Stomach (tissue), 8 donors: ENCODE measurements at regions not wholly inside any gene's neighbourhood (a gene's known extent, or its start where the extent isn't known, plus 50 kb on each side); places are given as distances from the start of the nearest gene placed in this dataset.
"Not testable (repeated sequence)": the region's sequence is repeated elsewhere in the genome, so short reads cannot be mapped to it uniquely, and the experiment has no call there.

Experiments used
- DNase-seq, 2 donors: peaks; one replicate each; pipeline versions ENCODE4 v3.0.0 to v3.0.0-alpha.2; 2013 to 2019
- H3K27ac ChIP-seq, 5 donors: fragments of 200-600 bp in 4 of 5; sonication (generic) in 4 of 5; one replicate each; pipeline ENCODE4 v1.5.1; 2013 to 2019; ENCODE audit warnings: mild to moderate bottlenecking in 1 of 5, moderate library complexity in 1 of 5
- H3K27me3 ChIP-seq, 3 donors: fragments of 200-600 bp; sonication (generic); one replicate each; pipeline ENCODE4 v1.5.1; 2017 to 2019; ENCODE audit warnings: mixed run types in 1 of 3
- H3K36me3 ChIP-seq, 4 donors: fragments of 200-600 bp; sonication (generic); 1 replicate in 3 of 4; 2 replicates in 1 of 4; pipeline ENCODE4 v1.5.1; 2016 to 2019
- H3K4me1 ChIP-seq, 4 donors: fragments of 200-600 bp; sonication (generic); one replicate each; pipeline ENCODE4 v1.5.1; 2016 to 2019
- H3K4me3 ChIP-seq, 4 donors: fragments of 200-600 bp; sonication (generic) in 3 of 4; one replicate each; pipeline ENCODE4 v1.5.1; 2016 to 2019; ENCODE audit warnings: mild to moderate bottlenecking in 1 of 4
- H3K9me3 ChIP-seq, 4 donors: fragments of 200-600 bp; sonication (generic); one replicate each; pipeline ENCODE4 v1.5.1; 2016 to 2019
- EP300 ChIP-seq: sonication (generic); formaldehyde crosslinking; IDR thresholded peaks from one replicate; pipeline ENCODE4 v1.6.1; 2017; ENCODE audit warnings: antibody characterized with exemption
- POLR2A ChIP-seq, 4 donors: fragments of 450-650 bp; IDR thresholded peaks; one replicate each; pipeline ENCODE4 v1.6.1; 2016; ENCODE audit warnings: antibody characterized with exemption in 4 of 4, control low read depth in 2 of 4, mild to moderate bottlenecking in 1 of 4, moderate library complexity in 1 of 4
- POLR2AphosphoS5 ChIP-seq, 3 donors: sonication (generic); formaldehyde crosslinking; IDR thresholded peaks; one replicate each; pipeline ENCODE4 v1.6.1; 2016; ENCODE audit warnings: antibody characterized with exemption in 3 of 3
- WGBS, 5 donors: extraction: QIAGEN DNeasy Blood & Tissue Kit in 3 of 5; methylation state at CpG; one replicate each; pipeline versions ENCODE4 v1.1.5 to v1.1.7; 2013 to 2018; 5-methylcytosine and 5-hydroxymethylcytosine counted together
- intact Hi-C: fragments of 100-400 bp; cut with DNase I; formaldehyde crosslinking; loops from one replicate; pipeline ENCODE4 v1.15.1; 2023; ENCODE audit warnings: low total_unique reads
- TF ChIP-seq, protein P1 (sequence below), 7 experiments: fragments of 450-650 bp in 4 of 7; fragments of 200-600 bp in 3 of 7; sonication (generic) in 3 of 7; IDR thresholded peaks; one replicate each; pipeline ENCODE4 v1.5.1; 2016 to 2019; ENCODE audit warnings: antibody characterized with exemption in 7 of 7, control low read depth in 2 of 7, mild to moderate bottlenecking in 1 of 7
- donor health status: healthy with polysubstance abuse.
- donor health status: Bipolar disorder and iron deficiency.
- donor health status: healthy.

DNA sequence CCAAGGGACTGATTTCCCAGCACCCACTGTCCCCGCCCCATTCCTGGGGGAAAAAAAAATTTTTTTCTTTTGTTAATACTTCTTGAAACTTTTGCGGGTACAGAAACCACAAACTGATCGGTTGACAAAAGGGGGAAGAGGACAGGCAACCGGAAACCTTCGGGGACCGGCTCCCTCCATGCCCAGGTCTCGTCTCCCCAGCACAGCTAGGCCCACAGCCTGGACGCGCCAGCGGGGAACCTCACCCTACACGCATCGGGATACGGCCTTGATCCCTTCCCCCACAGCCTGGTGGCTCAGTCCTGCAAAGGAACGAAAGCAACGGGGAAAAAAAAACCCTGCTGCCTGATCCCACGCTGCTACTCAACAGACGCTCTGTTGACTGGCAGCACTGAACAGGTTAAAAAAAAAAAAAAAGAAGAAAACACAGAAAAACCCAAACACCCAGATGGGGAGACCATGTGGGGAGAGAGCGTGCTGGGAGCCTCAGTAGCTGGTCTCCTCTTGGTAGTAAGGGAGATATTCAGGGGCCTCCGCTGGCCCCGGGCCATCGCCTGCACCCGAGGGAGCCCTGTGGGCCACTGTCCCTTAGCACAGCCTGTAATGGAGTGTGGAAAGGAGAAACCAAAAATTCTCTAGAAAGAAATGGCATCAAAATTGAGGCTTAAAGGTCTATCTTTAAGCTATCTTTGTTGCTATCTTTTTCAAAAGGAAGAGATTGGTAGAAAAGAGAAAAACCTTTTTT lies 185.7 kb downstream of the POTEC start:
- DNase-seq, H3K27ac ChIP-seq, H3K4me3 ChIP-seq, intact Hi-C loops, H3K27me3 ChIP-seq, H3K4me1 ChIP-seq, H3K36me3 ChIP-seq, H3K9me3 ChIP-seq: not testable (repeated sequence)
- 91 to 93% (median 92%) methylated on average over 22 of the region's 22 CpGs for WGBS, 5 donors

DNA sequence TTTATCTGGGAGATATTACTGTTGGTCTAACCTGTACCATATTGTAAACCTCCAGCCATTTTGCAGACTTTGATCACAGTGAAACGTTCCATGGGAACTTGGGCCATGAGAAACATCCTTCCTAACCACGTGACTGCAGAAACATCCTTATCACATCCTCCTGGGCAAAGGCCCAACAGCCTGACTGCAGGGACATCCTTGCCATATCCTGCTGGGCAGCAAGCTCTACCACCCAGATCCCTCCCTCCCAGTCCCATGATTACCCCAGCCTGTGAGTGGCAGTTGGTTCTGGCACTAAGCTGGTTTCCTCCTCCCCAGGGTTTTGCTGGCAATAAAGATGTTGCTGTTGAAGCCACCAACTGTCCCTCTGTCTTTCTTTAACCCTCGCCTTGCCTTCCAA lies 201.2 kb downstream of the POTEC start:
- H3K27me3 ChIP-seq, DNase-seq, H3K4me3 ChIP-seq, H3K4me1 ChIP-seq, H3K27ac ChIP-seq, intact Hi-C loops, H3K9me3 ChIP-seq, H3K36me3 ChIP-seq: not testable (repeated sequence)
- WGBS, 5 donors: 40 to 59% (median 45%) methylated on average over 3 of the region's 3 CpGs

DNA sequence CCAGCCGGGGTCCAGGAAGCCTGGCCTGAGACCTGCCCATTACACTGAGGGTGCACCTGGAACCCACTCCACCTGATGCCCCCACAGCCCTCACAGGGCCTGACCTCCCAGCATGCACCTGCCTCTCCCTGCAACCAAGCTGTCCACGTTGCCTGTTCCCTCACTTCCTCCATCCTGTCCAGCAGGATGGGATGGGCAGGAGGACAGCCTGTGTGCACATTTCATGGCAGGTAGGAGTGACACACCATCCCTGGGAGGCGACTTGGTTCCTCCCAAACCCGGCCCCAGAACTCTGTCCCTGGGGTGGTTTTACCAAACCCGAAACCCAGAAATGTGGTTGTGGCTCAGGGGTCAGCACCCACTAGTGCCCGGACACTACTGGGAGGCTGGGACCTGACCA lies 203.8 kb upstream of the ZNF519 start:
- H3K27me3 ChIP-seq, DNase-seq, H3K9me3 ChIP-seq, H3K27ac ChIP-seq, H3K4me1 ChIP-seq, H3K4me3 ChIP-seq, intact Hi-C loops, H3K36me3 ChIP-seq: not testable (repeated sequence)
- 71 to 91% (median 80%) methylated on average over 5 to 6 of the region's 6 CpGs; no CpG with 5 or more reads in 1 of the 5 donors for WGBS, 5 donors

DNA sequence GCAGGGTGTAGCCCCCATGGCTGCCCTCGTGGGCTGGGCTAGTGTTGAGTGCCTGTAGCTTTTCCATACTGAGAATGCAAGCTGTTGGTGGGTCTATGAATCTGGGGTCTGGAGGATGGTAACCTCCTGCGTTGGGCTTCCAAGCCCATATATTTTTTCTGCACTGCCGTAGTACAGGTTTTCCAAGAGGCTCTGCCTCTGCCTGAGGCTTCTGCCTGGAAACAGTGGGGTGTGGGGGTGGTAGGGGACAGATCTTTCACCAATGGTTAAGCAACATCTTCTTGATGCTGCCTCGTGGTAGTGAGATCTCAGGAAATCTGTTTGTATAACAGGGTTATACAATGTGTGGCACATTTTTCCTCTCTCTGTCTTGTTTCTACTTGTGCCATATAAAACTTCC lies 189.0 kb upstream of the ZNF519 start:
- H3K4me3 ChIP-seq, DNase-seq, H3K27me3 ChIP-seq, intact Hi-C loops, H3K36me3 ChIP-seq, H3K9me3 ChIP-seq, H3K4me1 ChIP-seq, H3K27ac ChIP-seq: not testable (repeated sequence)
- WGBS, 5 donors: 68 to 80% (median 73%) methylated on average over 4 of the region's 4 CpGs

DNA sequence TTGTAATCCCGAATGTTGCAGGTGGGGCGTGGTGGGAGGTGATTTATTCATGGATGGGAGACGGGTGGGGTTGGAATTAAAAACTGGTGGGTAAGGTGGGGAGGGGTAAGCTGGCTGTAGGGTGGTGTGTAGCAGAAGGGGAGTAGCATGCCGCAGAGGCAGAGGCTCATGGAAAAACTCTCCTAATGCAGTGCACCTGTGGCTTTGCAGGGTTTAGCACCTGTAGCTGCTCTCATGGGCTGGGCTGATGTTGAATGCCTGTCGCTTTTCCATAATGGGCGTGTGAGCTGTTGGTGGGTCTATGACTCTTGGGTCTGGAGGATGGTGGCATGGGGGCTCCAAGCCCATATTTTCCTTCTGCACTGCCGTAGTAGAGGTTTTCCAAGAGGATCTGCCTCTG lies 169.0 kb upstream of the ZNF519 start:
- intact Hi-C loops, H3K9me3 ChIP-seq: not testable (repeated sequence)
- 89 to 95% (median 93%) methylated on average over 5 to 7 of the region's 7 CpGs for WGBS, 5 donors

DNA sequence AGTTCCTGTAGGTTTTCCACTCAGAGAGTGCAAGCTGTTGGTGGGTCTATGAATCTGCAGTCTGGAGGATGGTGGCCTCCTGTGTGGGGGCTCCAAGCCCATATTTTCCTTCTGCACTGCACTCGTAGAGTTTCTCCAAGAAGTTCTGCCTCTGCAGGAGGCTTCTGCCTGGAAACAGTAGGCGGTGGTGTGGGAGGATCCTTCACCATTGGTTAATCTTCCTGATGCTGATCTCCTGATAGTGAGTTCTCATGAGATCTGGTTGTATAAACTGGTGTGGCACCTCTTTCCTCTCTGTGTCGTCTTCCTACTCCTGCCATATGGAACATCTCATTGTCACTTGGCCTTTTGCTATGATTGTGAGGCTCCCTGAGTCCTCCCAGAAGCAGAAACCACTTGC lies 162.8 kb upstream of the ZNF519 start:
- H3K4me3 ChIP-seq, H3K36me3 ChIP-seq, intact Hi-C loops, H3K9me3 ChIP-seq, H3K27me3 ChIP-seq, DNase-seq, H3K27ac ChIP-seq, H3K4me1 ChIP-seq: not testable (repeated sequence)
- 64 to 89% (median 74%) methylated on average over 3 of the region's 3 CpGs for WGBS, 5 donors

More for the DNA sequence above, 169.0 kb upstream of the ZNF519 start:
- not testable (repeated sequence) for H3K27ac ChIP-seq, H3K36me3 ChIP-seq, H3K27me3 ChIP-seq, H3K4me1 ChIP-seq, H3K4me3 ChIP-seq, DNase-seq

DNA sequence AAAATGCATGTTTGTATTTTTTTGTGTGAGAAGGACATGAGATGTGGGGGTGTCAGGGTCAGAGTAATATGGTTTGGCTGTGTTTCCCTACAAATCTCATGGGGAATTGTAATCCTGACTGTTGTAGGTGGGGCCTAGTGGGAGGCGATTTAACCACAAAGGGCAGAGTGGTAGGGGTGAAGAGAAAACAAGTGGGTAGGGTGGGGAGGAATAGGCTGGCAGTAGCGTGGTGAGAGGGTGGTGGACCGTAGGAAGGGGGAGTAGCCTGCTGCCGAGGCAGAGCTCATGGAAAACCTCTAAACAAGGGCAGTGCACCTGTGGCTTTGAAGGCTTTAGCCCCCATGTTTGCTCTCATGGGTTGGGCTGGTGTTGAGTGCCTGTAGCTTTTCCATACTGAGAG lies 152.8 kb upstream of the ZNF519 start:
- no peaks in the 10 kb centered on the region for H3K27me3 ChIP-seq
- H3K4me1 ChIP-seq: no peaks in the 10 kb centered on the region
- H3K4me3 ChIP-seq: no peak overlapping the region
- 70 to 80% (median 75%) methylated on average over 4 of the region's 4 CpGs for WGBS, 5 donors
- H3K27ac ChIP-seq: no peak overlapping the region
- no peaks in the 10 kb centered on the region for H3K9me3 ChIP-seq
- no peak for TF ChIP-seq POLR2AphosphoS5 (IDR thresholded peaks at IDR 0.05)
- no peak for TF ChIP-seq POLR2A (IDR thresholded peaks at IDR 0.05)
- TF ChIP-seq, protein P1, sequence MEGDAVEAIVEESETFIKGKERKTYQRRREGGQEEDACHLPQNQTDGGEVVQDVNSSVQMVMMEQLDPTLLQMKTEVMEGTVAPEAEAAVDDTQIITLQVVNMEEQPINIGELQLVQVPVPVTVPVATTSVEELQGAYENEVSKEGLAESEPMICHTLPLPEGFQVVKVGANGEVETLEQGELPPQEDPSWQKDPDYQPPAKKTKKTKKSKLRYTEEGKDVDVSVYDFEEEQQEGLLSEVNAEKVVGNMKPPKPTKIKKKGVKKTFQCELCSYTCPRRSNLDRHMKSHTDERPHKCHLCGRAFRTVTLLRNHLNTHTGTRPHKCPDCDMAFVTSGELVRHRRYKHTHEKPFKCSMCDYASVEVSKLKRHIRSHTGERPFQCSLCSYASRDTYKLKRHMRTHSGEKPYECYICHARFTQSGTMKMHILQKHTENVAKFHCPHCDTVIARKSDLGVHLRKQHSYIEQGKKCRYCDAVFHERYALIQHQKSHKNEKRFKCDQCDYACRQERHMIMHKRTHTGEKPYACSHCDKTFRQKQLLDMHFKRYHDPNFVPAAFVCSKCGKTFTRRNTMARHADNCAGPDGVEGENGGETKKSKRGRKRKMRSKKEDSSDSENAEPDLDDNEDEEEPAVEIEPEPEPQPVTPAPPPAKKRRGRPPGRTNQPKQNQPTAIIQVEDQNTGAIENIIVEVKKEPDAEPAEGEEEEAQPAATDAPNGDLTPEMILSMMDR (IDR thresholded peaks at IDR 0.05): no peak
- no peak for TF ChIP-seq EP300
- DNase-seq: no peak
- intact Hi-C loops: no loop called here
- H3K36me3 ChIP-seq: no peaks in the 10 kb centered on the region

DNA sequence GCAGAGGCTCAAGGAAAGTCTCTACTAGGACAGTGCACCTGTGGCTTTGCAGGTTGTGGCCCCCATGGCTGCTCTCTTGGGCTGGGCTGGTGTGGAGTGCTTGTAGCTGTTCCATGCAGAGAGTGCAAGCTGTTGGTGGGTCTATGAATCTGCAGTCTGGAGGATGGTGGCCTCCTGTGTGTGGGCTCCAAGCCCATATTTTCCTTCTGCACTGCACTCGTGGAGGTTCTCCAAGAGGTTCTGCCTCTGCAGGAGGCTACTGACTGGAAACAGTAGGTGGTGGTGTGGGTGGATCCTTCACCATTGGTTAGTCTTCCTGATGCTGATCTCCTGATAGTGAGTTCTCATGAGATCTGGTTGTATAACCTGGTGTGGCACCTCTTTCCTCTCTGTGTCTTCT lies 143.2 kb upstream of the ZNF519 start:
- H3K4me1 ChIP-seq, H3K9me3 ChIP-seq, intact Hi-C loops, H3K4me3 ChIP-seq, DNase-seq, H3K36me3 ChIP-seq, H3K27me3 ChIP-seq, H3K27ac ChIP-seq: not testable (repeated sequence)
- WGBS, 5 donors: 71 to 90% (median 74%) methylated on average over 1 of the region's 1 CpG

DNA sequence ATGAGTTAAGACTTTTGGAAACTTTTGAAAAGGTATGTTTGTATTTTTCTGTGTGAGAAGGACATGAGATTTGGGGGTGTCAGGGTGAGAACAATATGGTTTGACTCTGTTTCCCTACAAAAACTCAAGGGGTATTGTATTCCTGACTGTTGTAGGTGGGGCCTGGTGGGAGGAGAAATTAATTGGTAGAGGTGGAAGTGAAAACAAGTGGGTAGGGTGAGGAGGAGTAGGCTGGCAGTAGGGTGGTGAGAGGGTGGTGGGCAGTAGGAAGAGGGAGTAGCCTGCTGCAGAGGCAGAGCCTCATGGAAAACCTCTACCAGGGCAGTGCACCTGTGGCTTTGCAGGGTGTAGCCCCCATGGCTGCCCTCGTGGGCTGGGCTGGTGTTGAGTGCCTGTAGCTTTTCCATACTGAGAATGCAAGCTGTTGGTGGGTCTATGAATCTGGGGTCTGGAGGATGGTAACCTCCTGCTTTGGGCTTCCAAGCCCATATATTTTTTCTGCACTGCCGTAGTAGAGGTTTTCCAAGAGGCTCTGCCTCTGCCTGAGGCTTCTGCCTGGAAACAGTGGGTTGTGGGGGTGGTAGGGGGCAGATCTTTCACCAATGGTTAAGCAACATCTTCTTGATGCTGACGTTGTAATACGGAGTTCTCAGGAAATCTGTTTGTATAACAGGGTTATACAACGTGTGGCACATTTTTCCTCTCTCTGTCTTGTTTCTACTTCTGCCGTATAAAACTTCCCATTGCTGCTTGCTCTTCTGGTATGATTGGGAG lies 133.6 kb upstream of the ZNF519 start:
- DNase-seq: not testable (repeated sequence)

DNA sequence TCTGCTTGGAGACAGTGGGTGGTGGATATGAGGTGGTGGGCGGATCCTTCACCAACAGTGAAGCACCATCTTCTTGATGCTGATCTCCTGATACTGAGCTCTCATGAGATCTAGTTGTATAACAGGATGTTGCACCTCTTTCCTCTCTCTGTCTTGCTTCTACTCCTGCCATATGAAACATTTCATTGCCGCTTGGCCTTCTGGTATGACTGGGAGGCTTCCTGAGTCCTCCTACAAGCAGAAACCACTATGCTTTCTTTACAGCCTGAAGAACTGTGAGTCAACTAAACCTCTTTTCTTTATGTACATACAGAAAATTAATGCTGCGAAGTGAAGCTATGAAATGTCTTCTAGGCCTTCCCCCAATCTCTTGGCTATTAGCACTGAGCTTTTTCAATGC lies 130.6 kb upstream of the ZNF519 start:
- H3K27me3 ChIP-seq, H3K27ac ChIP-seq, H3K36me3 ChIP-seq, intact Hi-C loops, H3K4me3 ChIP-seq, H3K4me1 ChIP-seq, DNase-seq, H3K9me3 ChIP-seq: not testable (repeated sequence)
- WGBS, 5 donors: 84 to 94% (median 86%) methylated on average over 3 of the region's 3 CpGs

More for the DNA sequence above, 133.6 kb upstream of the ZNF519 start:
- H3K36me3 ChIP-seq, H3K27ac ChIP-seq, intact Hi-C loops, H3K4me1 ChIP-seq, H3K27me3 ChIP-seq, H3K9me3 ChIP-seq, H3K4me3 ChIP-seq: not testable (repeated sequence)
- 64 to 77% (median 72%) methylated on average over 6 of the region's 6 CpGs for WGBS, 5 donors
